ENCODE measurements at regions not wholly inside any gene's neighbourhood (a gene's known extent, or its start where the extent isn't known, plus 50 kb on each side); places are given as distances from the start of the nearest gene placed in this dataset.

DNA sequence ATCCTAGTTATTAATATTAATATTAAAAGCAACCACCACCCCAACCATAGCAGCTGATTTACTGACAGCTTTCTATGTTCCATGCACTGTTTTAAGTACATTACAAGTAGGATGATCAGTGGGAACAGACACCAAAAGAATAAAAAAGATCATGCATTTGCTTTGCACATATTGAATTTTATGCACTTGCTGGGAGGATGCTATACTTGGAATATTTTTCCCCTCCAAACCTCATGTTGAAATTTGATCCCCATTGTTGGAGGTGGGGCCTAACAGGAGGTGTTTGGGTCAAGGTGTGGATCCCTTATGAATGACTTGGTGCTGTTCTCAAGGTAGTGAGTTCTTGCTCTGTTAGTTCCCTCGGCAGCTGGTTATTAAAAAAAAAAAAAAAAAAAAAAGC is 178.9 kb upstream of the MYLIP start:
- TF ChIP-seq, protein P1, sequence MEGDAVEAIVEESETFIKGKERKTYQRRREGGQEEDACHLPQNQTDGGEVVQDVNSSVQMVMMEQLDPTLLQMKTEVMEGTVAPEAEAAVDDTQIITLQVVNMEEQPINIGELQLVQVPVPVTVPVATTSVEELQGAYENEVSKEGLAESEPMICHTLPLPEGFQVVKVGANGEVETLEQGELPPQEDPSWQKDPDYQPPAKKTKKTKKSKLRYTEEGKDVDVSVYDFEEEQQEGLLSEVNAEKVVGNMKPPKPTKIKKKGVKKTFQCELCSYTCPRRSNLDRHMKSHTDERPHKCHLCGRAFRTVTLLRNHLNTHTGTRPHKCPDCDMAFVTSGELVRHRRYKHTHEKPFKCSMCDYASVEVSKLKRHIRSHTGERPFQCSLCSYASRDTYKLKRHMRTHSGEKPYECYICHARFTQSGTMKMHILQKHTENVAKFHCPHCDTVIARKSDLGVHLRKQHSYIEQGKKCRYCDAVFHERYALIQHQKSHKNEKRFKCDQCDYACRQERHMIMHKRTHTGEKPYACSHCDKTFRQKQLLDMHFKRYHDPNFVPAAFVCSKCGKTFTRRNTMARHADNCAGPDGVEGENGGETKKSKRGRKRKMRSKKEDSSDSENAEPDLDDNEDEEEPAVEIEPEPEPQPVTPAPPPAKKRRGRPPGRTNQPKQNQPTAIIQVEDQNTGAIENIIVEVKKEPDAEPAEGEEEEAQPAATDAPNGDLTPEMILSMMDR (IDR thresholded peaks at IDR 0.05), result no peak
- TF ChIP-seq POLR2A (IDR thresholded peaks at IDR 0.05), result no peak

Data from breast epithelium (tissue), 3 donors.